OCI-LY7 (cell line): ENCODE measurements at regions not wholly inside any gene's neighbourhood (a gene's known extent, or its start where the extent isn't known, plus 50 kb on each side); places are given as distances from the start of the nearest gene placed in this dataset.

Experiments
- BruUV-seq: library from RNA; stranded (reverse); fragments of 400-500 nt; replicated peaks from 2 replicates; lab custom pipeline; 2021; lab: Mats Ljungman, UMichigan
- CTCF ChIA-PET: fragments of 300-600 bp; sonication (Branson Sonifier 250); formaldehyde crosslinking; loops from one replicate; lab custom pipeline; 2022; ENCODE audit warnings: antibody characterized with exemption; ENCODE audit not compliant: unreplicated experiment; lab: Charles Lee
- POLR2A ChIA-PET: fragments of 300-600 bp; sonication (Branson Sonifier 250); formaldehyde crosslinking; loops from one replicate; lab custom pipeline; 2022; ENCODE audit warnings: antibody characterized with exemption; lab: Charles Lee
- DNase-seq: peaks from one replicate; pipeline ENCODE4 v3.0.0-alpha.2; 2015; ENCODE audit warnings: low spot score
- H2AFZ ChIP-seq: fragments of 200-600 bp; sonication (generic), shearing (Covaris generic); 2 replicates; pipeline ENCODE4 v1.6.1; 2014; ENCODE audit warnings: mild to moderate bottlenecking, antibody characterized with exemption, low read length, moderate library complexity
- H3K27ac ChIP-seq: fragments of 200-600 bp; sonication (generic); 2 replicates; pipeline ENCODE4 v1.5.1; 2014; ENCODE audit warnings: mixed run types, low read depth, mild to moderate bottlenecking, moderate library complexity, low read length, inconsistent platforms; ENCODE audit not compliant: poor library complexity, severe bottlenecking
- H3K36me3 ChIP-seq: fragments of 200-600 bp; sonication (generic); 2 replicates; pipeline ENCODE4 v1.6.1; 2014; ENCODE audit warnings: mild to moderate bottlenecking, antibody characterized with exemption, low read length, moderate library complexity, mixed read lengths; ENCODE audit not compliant: insufficient read depth
- H3K4me1 ChIP-seq: fragments of 200-600 bp; sonication (generic); 2 replicates; pipeline ENCODE4 v1.5.1; 2014; ENCODE audit warnings: mild to moderate bottlenecking, low read length; ENCODE audit not compliant: insufficient read depth, poor library complexity, severe bottlenecking
- H3K4me2 ChIP-seq: fragments of 200-600 bp; sonication (generic); 2 replicates; pipeline ENCODE4 v1.6.1; 2014; ENCODE audit warnings: mild to moderate bottlenecking, low read length
- H3K4me3 ChIP-seq: fragments of 200-600 bp; sonication (generic); 2 replicates; pipeline ENCODE4 v1.5.1; 2014; ENCODE audit warnings: mild to moderate bottlenecking, low read depth, low read length; ENCODE audit not compliant: poor library complexity, severe bottlenecking
- H3K79me2 ChIP-seq: fragments of 200-600 bp; sonication (generic); 2 replicates; pipeline ENCODE4 v1.6.1; 2016; ENCODE audit warnings: low read depth, mild to moderate bottlenecking, low read length, moderate library complexity, mixed read lengths; ENCODE audit not compliant: insufficient read depth
- H3K9me2 ChIP-seq: fragments of 200-600 bp; sonication (generic); 2 replicates; pipeline ENCODE4 v1.6.1; 2016; ENCODE audit warnings: mild to moderate bottlenecking, low read length, mixed read lengths; ENCODE audit not compliant: insufficient read depth
- H3K9me3 ChIP-seq: fragments of 200-600 bp; sonication (generic); 2 replicates; pipeline ENCODE4 v1.6.1; 2014; ENCODE audit warnings: mild to moderate bottlenecking, mixed run types, low read length, mixed read lengths
- H4K20me1 ChIP-seq: fragments of 200-600 bp; sonication (generic); 2 replicates; pipeline ENCODE4 v1.6.1; 2014; ENCODE audit warnings: mild to moderate bottlenecking, antibody characterized with exemption, low read length, moderate library complexity, mixed read lengths; ENCODE audit not compliant: insufficient read depth
- CTCF ChIP-seq: fragments of 200-600 bp; sonication (generic); conservative IDR thresholded peaks from 2 replicates; pipeline ENCODE4 v1.5.1; 2014; ENCODE audit warnings: mild to moderate bottlenecking, antibody characterized with exemption, low read length, moderate library complexity, mixed read lengths
- EZH2phosphoT487 ChIP-seq: fragments of 200-600 bp; sonication (generic); IDR thresholded peaks from 2 replicates; pipeline ENCODE4 v1.6.1; 2018; ENCODE audit warnings: low read depth, borderline replicate concordance, mild to moderate bottlenecking, mixed run types, antibody characterized with exemption, low read length, moderate library complexity, mixed read lengths
- intact Hi-C: fragments of 100-400 bp; cut with micrococcal nuclease; formaldehyde crosslinking; loops from one replicate; pipeline ENCODE4 v1.10.0; 2022; ENCODE audit not compliant: unreplicated experiment

- intact Hi-C loops = no loop called here
- CTCF ChIA-PET = no interaction called here
- no peaks in the 10 kb centered on the region for H3K9me3 ChIP-seq
- no peaks in the 10 kb centered on the region for H4K20me1 ChIP-seq
- BruUV-seq = no TSS peak
- no peaks in the 10 kb centered on the region for H3K79me2 ChIP-seq
- H3K9me2 ChIP-seq = no peaks in the 10 kb centered on the region
- no peak overlapping the region for H3K4me2 ChIP-seq
- TF ChIP-seq EZH2phosphoT487 (no peak), CTCF (no peak)
- H3K27ac ChIP-seq = no peak overlapping the region
- H2AFZ ChIP-seq = no peak overlapping the region
- POLR2A ChIA-PET = no interaction called here
- no peaks in the 10 kb centered on the region for H3K36me3 ChIP-seq
- H3K4me1 ChIP-seq = no peaks in the 10 kb centered on the region
- H3K4me3 ChIP-seq = no peak overlapping the region
- DNase-seq = no peak
Observed at GRCh38 chrX:138492371-138492770, 219.1 kb downstream of the FGF13 start.

GRCh38 chrX:138487866-138488265 is 223.7 kb downstream of the FGF13 start:
- DNase-seq = no peak
- intact Hi-C loops = no loop called here
- ChIA-PET CTCF (no interaction called here), POLR2A (no interaction called here)
- no peak overlapping the region for H3K27ac ChIP-seq
- no peaks in the 10 kb centered on the region for H3K9me2 ChIP-seq
- BruUV-seq = no TSS peak
- no peak overlapping the region for H3K4me3 ChIP-seq
- no peak overlapping the region for H2AFZ ChIP-seq
- H3K79me2 ChIP-seq = no peaks in the 10 kb centered on the region
- H3K4me2 ChIP-seq = no peak overlapping the region
- H3K9me3 ChIP-seq = no peaks in the 10 kb centered on the region
- no peaks in the 10 kb centered on the region for H3K4me1 ChIP-seq
- no peaks in the 10 kb centered on the region for H4K20me1 ChIP-seq
- H3K36me3 ChIP-seq = no peaks in the 10 kb centered on the region
- TF ChIP-seq CTCF (no peak), EZH2phosphoT487 (no peak)

- Histone ChIP-seq H3K36me3 (no peaks in the 10 kb centered on the region), H3K9me2 (no peaks in the 10 kb centered on the region), H3K9me3 (no peaks in the 10 kb centered on the region), H4K20me1 (no peaks in the 10 kb centered on the region), H3K79me2 (no peaks in the 10 kb centered on the region), H3K4me1 (no peaks in the 10 kb centered on the region), H3K4me3 (no peak overlapping the region), H3K27ac (no peak overlapping the region), H2AFZ (no peak overlapping the region), H3K4me2 (no peak overlapping the region)
- ChIA-PET CTCF (no interaction called here), POLR2A (no interaction called here)
- intact Hi-C loops = no loop called here
- TF ChIP-seq CTCF (no peak), EZH2phosphoT487 (no peak)
- BruUV-seq = no TSS peak
- DNase-seq = no peak
Observed at GRCh38 chrX:138485767-138486166, 225.8 kb downstream of the FGF13 start.
